ENCODE measurements at regions not wholly inside any gene's neighbourhood (a gene's known extent, or its start where the extent isn't known, plus 50 kb on each side); places are given as distances from the start of the nearest gene placed in this dataset.
A peak's percentile ranks its signal among the peaks of the same experiment; 100 is the strongest.

GRCh38 chr22:22946131-22946530, 58.5 kb downstream of the IGLL5 start:
- Histone ChIP-seq H3K79me1 (ENCODE audit: low read depth, low read length) (no peaks in the 10 kb centered on the region), H2BK15ac (ENCODE audit: low read length) (no peak overlapping the region), H2BK12ac (ENCODE audit: low read length) (no peak overlapping the region), H2AFZ (ENCODE audit: low read length) (no peak overlapping the region), H3K4me3 (ENCODE audit: low read length in 2 of 2) (no peak overlapping the region), H4K91ac (ENCODE audit: low read depth, low read length, poor library complexity) (no peak overlapping the region), H3K14ac (ENCODE audit: low read length) (no peak overlapping the region), H3K9me3 (replicated peaks in 1 of 2; ENCODE audit: control insufficient read depth in 2 of 2, insufficient read depth in 1 of 2, low read depth in 1 of 2, low read length in 2 of 2) (peaks cover 0 to under 1% of the 10 kb centered on the region in 2 donors), H3K4me1 (ENCODE audit: control insufficient read depth in 2 of 2, insufficient read depth in 1 of 2, low read depth in 1 of 2, low read length in 2 of 2) (peaks cover 0 to 2% of the 10 kb centered on the region in 2 donors), H2BK5ac (ENCODE audit: low read length) (no peak overlapping the region), H3K27ac (replicated peaks; ENCODE audit: low read length) (no peak overlapping the region), H3K36me3 (replicated peaks in 1 of 2; ENCODE audit: control insufficient read depth in 2 of 2, insufficient read depth in 2 of 2, low read length in 2 of 2) (no peaks in the 10 kb centered on the region), H3K27me3 (ENCODE audit: control insufficient read depth in 3 of 3, insufficient read depth in 3 of 3, low read depth in 1 of 3, low read length in 3 of 3) (no peaks in the 10 kb centered on the region), H3K18ac (ENCODE audit: low read length) (no peak overlapping the region), H2AK5ac (ENCODE audit: low read depth, low read length) (no peak overlapping the region), H2BK120ac (ENCODE audit: low read depth, low read length) (no peak overlapping the region), H4K8ac (ENCODE audit: low read depth, low read length) (no peak overlapping the region), H3K23ac (ENCODE audit: low read depth, low read length, poor library complexity) (no peak overlapping the region), H3K4ac (ENCODE audit: low read length) (no peak overlapping the region), H3K4me2 (ENCODE audit: insufficient read depth, low read length, poor library complexity, severe bottlenecking) (no peak overlapping the region), H3K9ac (ENCODE audit: low read depth, low read length, poor library complexity) (no peak overlapping the region)
- no CpG with 5 or more reads among the region's 5 CpGs for WGBS, 2 donors (ENCODE audit: extremely low coverage in 2 of 2, insufficient read length in 2 of 2, insufficient replicate concordance in 1 of 2)
- no peak for DNase-seq (ENCODE audit: low spot score)

- H3K14ac ChIP-seq (ENCODE audit: low read length): no peak overlapping the region
- peaks cover 0 to under 1% (median 0%) of the 10 kb centered on the region in 3 experiments for H3K27me3 ChIP-seq (ENCODE audit: control insufficient read depth in 3 of 3, insufficient read depth in 3 of 3, low read depth in 1 of 3, low read length in 3 of 3)
- peak overlapping the region; percentile 17 for H3K18ac ChIP-seq (ENCODE audit: low read length)
- peaks cover 0 to 2% of the 10 kb centered on the region in 2 donors for H3K4me1 ChIP-seq (ENCODE audit: control insufficient read depth in 2 of 2, insufficient read depth in 1 of 2, low read depth in 1 of 2, low read length in 2 of 2)
- H4K91ac ChIP-seq (ENCODE audit: low read depth, low read length, poor library complexity): no peak overlapping the region
- H3K4me3 ChIP-seq (ENCODE audit: low read length in 2 of 2): no peak overlapping the region
- H3K27ac ChIP-seq (replicated peaks; ENCODE audit: low read length): no peak overlapping the region
- H2AFZ ChIP-seq (ENCODE audit: low read length): no peak overlapping the region
- H2BK12ac ChIP-seq (ENCODE audit: low read length): no peak overlapping the region
- H2AK5ac ChIP-seq (ENCODE audit: low read depth, low read length): no peak overlapping the region
- DNase-seq (ENCODE audit: low spot score): no peak
- H2BK120ac ChIP-seq (ENCODE audit: low read depth, low read length): no peak overlapping the region
- no peak overlapping the region for H3K23ac ChIP-seq (ENCODE audit: low read depth, low read length, poor library complexity)
- H4K8ac ChIP-seq (ENCODE audit: low read depth, low read length): no peak overlapping the region
- no peaks in the 10 kb centered on the region for H3K36me3 ChIP-seq (replicated peaks in 1 of 2; ENCODE audit: control insufficient read depth in 2 of 2, insufficient read depth in 2 of 2, low read length in 2 of 2)
- H3K4me2 ChIP-seq (ENCODE audit: insufficient read depth, low read length, poor library complexity, severe bottlenecking): no peak overlapping the region
- no peak overlapping the region for H2BK5ac ChIP-seq (ENCODE audit: low read length)
- no peak overlapping the region for H3K4ac ChIP-seq (ENCODE audit: low read length)
- H3K9ac ChIP-seq (ENCODE audit: low read depth, low read length, poor library complexity): no peak overlapping the region
- H3K79me1 ChIP-seq (ENCODE audit: low read depth, low read length): no peaks in the 10 kb centered on the region
- no CpG with 5 or more reads among the region's 10 CpGs for WGBS, 2 donors (ENCODE audit: extremely low coverage in 2 of 2, insufficient read length in 2 of 2, insufficient replicate concordance in 1 of 2)
- no peak overlapping the region for H2BK15ac ChIP-seq (ENCODE audit: low read length)
- peaks cover 0 to 5% of the 10 kb centered on the region in 2 donors for H3K9me3 ChIP-seq (replicated peaks in 1 of 2; ENCODE audit: control insufficient read depth in 2 of 2, insufficient read depth in 1 of 2, low read depth in 1 of 2, low read length in 2 of 2)
Observed at GRCh38 chr22:22948651-22949571, 61.3 kb downstream of the IGLL5 start.

DNA sequence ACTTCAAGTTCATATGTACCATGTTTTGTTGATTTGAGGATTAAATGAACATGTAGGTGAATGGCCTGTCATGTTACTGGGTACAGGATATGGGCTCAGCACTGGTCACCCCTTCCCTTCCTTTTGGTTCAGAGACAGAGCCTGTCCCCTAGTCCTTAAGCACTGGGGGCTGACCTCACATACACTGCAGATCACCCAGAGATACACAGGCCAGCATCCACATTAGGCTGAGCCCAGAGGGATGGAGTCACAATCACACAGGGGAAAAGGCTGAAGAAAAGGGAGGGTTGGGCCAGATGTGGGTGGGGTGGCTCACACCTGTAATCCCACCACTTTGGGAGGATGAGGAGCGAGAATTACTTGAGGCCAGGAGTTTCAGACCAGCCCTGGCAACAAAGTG, 62.3 kb downstream of the IGLL5 start:
- no peak overlapping the region for H3K4ac ChIP-seq (ENCODE audit: low read length)
- H2BK15ac ChIP-seq (ENCODE audit: low read length): no peak overlapping the region
- no peak overlapping the region for H2BK12ac ChIP-seq (ENCODE audit: low read length)
- no peaks in the 10 kb centered on the region for H3K79me1 ChIP-seq (ENCODE audit: low read depth, low read length)
- peaks cover 0 to 5% of the 10 kb centered on the region in 2 donors for H3K9me3 ChIP-seq (replicated peaks in 1 of 2; ENCODE audit: control insufficient read depth in 2 of 2, insufficient read depth in 1 of 2, low read depth in 1 of 2, low read length in 2 of 2)
- H3K4me1 ChIP-seq (ENCODE audit: control insufficient read depth in 2 of 2, insufficient read depth in 1 of 2, low read depth in 1 of 2, low read length in 2 of 2): peaks cover 0 to 2% of the 10 kb centered on the region in 2 donors
- H3K23ac ChIP-seq (ENCODE audit: low read depth, low read length, poor library complexity): no peak overlapping the region
- H2AFZ ChIP-seq (ENCODE audit: low read length): no peak overlapping the region
- no peak overlapping the region for H2AK5ac ChIP-seq (ENCODE audit: low read depth, low read length)
- H4K91ac ChIP-seq (ENCODE audit: low read depth, low read length, poor library complexity): no peak overlapping the region
- no peak overlapping the region for H2BK5ac ChIP-seq (ENCODE audit: low read length)
- H3K36me3 ChIP-seq (replicated peaks in 1 of 2; ENCODE audit: control insufficient read depth in 2 of 2, insufficient read depth in 2 of 2, low read length in 2 of 2): no peaks in the 10 kb centered on the region
- no peak overlapping the region for H3K9ac ChIP-seq (ENCODE audit: low read depth, low read length, poor library complexity)
- H3K27me3 ChIP-seq (ENCODE audit: control insufficient read depth in 3 of 3, insufficient read depth in 3 of 3, low read depth in 1 of 3, low read length in 3 of 3): peaks cover 0 to 9% (median 0%) of the 10 kb centered on the region in 3 experiments
- no peak overlapping the region for H2BK120ac ChIP-seq (ENCODE audit: low read depth, low read length)
- H3K14ac ChIP-seq (ENCODE audit: low read length): no peak overlapping the region
- WGBS, 2 donors (ENCODE audit: extremely low coverage in 2 of 2, insufficient read length in 2 of 2, insufficient replicate concordance in 1 of 2): no CpG with 5 or more reads among the region's 1 CpG
- DNase-seq (ENCODE audit: low spot score): no peak
- no peak overlapping the region for H4K8ac ChIP-seq (ENCODE audit: low read depth, low read length)
- H3K4me3 ChIP-seq (ENCODE audit: low read length in 2 of 2): no peak overlapping the region
- no peak overlapping the region for H3K27ac ChIP-seq (replicated peaks; ENCODE audit: low read length)
- peak overlapping the region; percentile 70 for H3K18ac ChIP-seq (ENCODE audit: low read length)
- no peak overlapping the region for H3K4me2 ChIP-seq (ENCODE audit: insufficient read depth, low read length, poor library complexity, severe bottlenecking)

GRCh38 chr22:22951035-22951434, 63.4 kb downstream of the IGLL5 start:
- Histone ChIP-seq H2BK5ac (ENCODE audit: low read length) (no peak overlapping the region), H3K27me3 (ENCODE audit: control insufficient read depth in 3 of 3, insufficient read depth in 3 of 3, low read depth in 1 of 3, low read length in 3 of 3) (peaks cover 0 to 9% (median 3%) of the 10 kb centered on the region in 3 experiments)

More at GRCh38 chr22:22951035-22951434, 63.4 kb downstream of the IGLL5 start:
- no peak overlapping the region for H2BK120ac ChIP-seq (ENCODE audit: low read depth, low read length)
- no peak overlapping the region for H3K14ac ChIP-seq (ENCODE audit: low read length)
- no peak overlapping the region for H3K4me2 ChIP-seq (ENCODE audit: insufficient read depth, low read length, poor library complexity, severe bottlenecking)
- peaks cover 0 to 5% of the 10 kb centered on the region in 2 donors for H3K9me3 ChIP-seq (replicated peaks in 1 of 2; ENCODE audit: control insufficient read depth in 2 of 2, insufficient read depth in 1 of 2, low read depth in 1 of 2, low read length in 2 of 2)
- peak overlapping the region; percentile 25 for H3K18ac ChIP-seq (ENCODE audit: low read length)
- H3K79me1 ChIP-seq (ENCODE audit: low read depth, low read length): no peaks in the 10 kb centered on the region
- no peak overlapping the region for H2BK12ac ChIP-seq (ENCODE audit: low read length)
- H2BK15ac ChIP-seq (ENCODE audit: low read length): peak overlapping the region; percentile 28
- no CpG with 5 or more reads among the region's 4 CpGs for WGBS, 2 donors (ENCODE audit: extremely low coverage in 2 of 2, insufficient read length in 2 of 2, insufficient replicate concordance in 1 of 2)
- H3K27ac ChIP-seq (replicated peaks; ENCODE audit: low read length): no peak overlapping the region
- H3K9ac ChIP-seq (ENCODE audit: low read depth, low read length, poor library complexity): no peak overlapping the region
- no peak overlapping the region for H3K23ac ChIP-seq (ENCODE audit: low read depth, low read length, poor library complexity)
- no peak for DNase-seq (ENCODE audit: low spot score)
- H3K4ac ChIP-seq (ENCODE audit: low read length): no peak overlapping the region
- H4K91ac ChIP-seq (ENCODE audit: low read depth, low read length, poor library complexity): no peak overlapping the region
- peak overlapping the region; percentile 20 for H2AK5ac ChIP-seq (ENCODE audit: low read depth, low read length)
- H2AFZ ChIP-seq (ENCODE audit: low read length): no peak overlapping the region
- peaks cover 0 to 2% of the 10 kb centered on the region in 2 donors for H3K4me1 ChIP-seq (ENCODE audit: control insufficient read depth in 2 of 2, insufficient read depth in 1 of 2, low read depth in 1 of 2, low read length in 2 of 2)
- no peaks in the 10 kb centered on the region for H3K36me3 ChIP-seq (replicated peaks in 1 of 2; ENCODE audit: control insufficient read depth in 2 of 2, insufficient read depth in 2 of 2, low read length in 2 of 2)
- H4K8ac ChIP-seq (ENCODE audit: low read depth, low read length): no peak overlapping the region
- H3K4me3 ChIP-seq (ENCODE audit: low read length in 2 of 2): no peak overlapping the region
